Adrenal gland (tissue), 9 donors: ENCODE measurements at regions not wholly inside any gene's neighbourhood (a gene's known extent, or its start where the extent isn't known, plus 50 kb on each side); places are given as distances from the start of the nearest gene placed in this dataset.

Source experiments
- DNase-seq, 7 donors: peaks; one replicate each; pipeline ENCODE4 v3.0.0-alpha.2; 2019 to 2020
- H3K27ac ChIP-seq, 5 donors: fragments of 200-600 bp; sonication (generic) in 4 of 5; 1 replicate in 3 of 5; 2 replicates in 2 of 5; pipeline versions ENCODE4 v1.5.1 to v1.8.0; 2016 to 2020; ENCODE audit warnings: mild to moderate bottlenecking in 1 of 5
- H3K27me3 ChIP-seq: fragments of 200-600 bp; 2 replicates; pipeline ENCODE4 v1.8.0; 2021
- H3K36me3 ChIP-seq, 2 donors: fragments of 200-600 bp; replicated peaks in 1 of 2; 1 replicate in 1 of 2; 2 replicates in 1 of 2; pipeline versions ENCODE4 v1.5.1 to v1.8.0; 2018 to 2022
- H3K4me1 ChIP-seq, 2 donors: fragments of 200-600 bp; replicated peaks in 1 of 2; 1 replicate in 1 of 2; 2 replicates in 1 of 2; pipeline versions ENCODE4 v1.5.1 to v1.8.0; 2018 to 2021
- H3K4me3 ChIP-seq, 4 donors: fragments of 200-600 bp; sonication (generic) in 3 of 4; one replicate each; pipeline ENCODE4 v1.5.1; 2016 to 2018
- H3K9me3 ChIP-seq, 3 donors: fragments of 200-600 bp; sonication (generic) in 1 of 3; replicated peaks in 1 of 3; 1 replicate in 2 of 3; 2 replicates in 1 of 3; pipeline versions ENCODE4 v1.5.1 to v1.8.0; 2016 to 2021
- CTCF ChIP-seq, 6 experiments: fragments of 450-650 bp in 4 of 6; fragments of 200-600 bp in 2 of 6; sonication (generic) in 1 of 6; IDR thresholded peaks; 1 replicate in 5 of 6; 2 replicates in 1 of 6; pipeline versions ENCODE4 v1.5.1 to v1.8.0; 2016 to 2021; ENCODE audit warnings: antibody characterized with exemption in 6 of 6, mild to moderate bottlenecking in 2 of 6, moderate library complexity in 1 of 6
- POLR2A ChIP-seq, 2 donors: fragments of 450-650 bp; IDR thresholded peaks; one replicate each; pipeline ENCODE4 v1.6.1; 2017; ENCODE audit warnings: antibody characterized with exemption in 2 of 2, mild to moderate bottlenecking in 2 of 2, moderate library complexity in 1 of 2
- WGBS, 4 donors: extraction: QIAGEN DNeasy Blood & Tissue Kit in 2 of 4; methylation state at CpG; one replicate each; pipeline versions ENCODE4 v1.1.5 to v1.1.7; 2013 to 2017; 5-methylcytosine and 5-hydroxymethylcytosine counted together
- intact Hi-C, 2 donors: fragments of 100-400 bp; cut with DNase I; formaldehyde crosslinking; loops; one replicate each; pipeline versions ENCODE4 v1.14.1 to v1.15.0; 2022 to 2023
- donor health status: healthy with polysubstance abuse.
- donor health status: Bipolar disorder and iron deficiency.
- donor health status: DM: yes; HTN: yes; CAD: no.
- donor health status: DM: no; HTN: no; CAD: no.
- donor health status: DM: no; HTN: no; CAD: no.

GRCh38 chr18:67913040-67913439 lies 396.5 kb upstream of the DSEL start:
- H3K4me3 ChIP-seq, result no peak overlapping the region
- no peak for TF ChIP-seq POLR2A (IDR thresholded peaks at IDR 0.05)
- TF ChIP-seq CTCF (IDR thresholded peaks at IDR 0.05), result no peak
- H3K9me3 ChIP-seq, result no peaks in the 10 kb centered on the region
- intact Hi-C loops, result no loop called here
- no peak for DNase-seq
- WGBS, 4 donors, result 29 to 71% (median 52%) methylated on average over 1 of the region's 1 CpG
- no peak overlapping the region for H3K27ac ChIP-seq
- no peaks in the 10 kb centered on the region for H3K4me1 ChIP-seq
- H3K27me3 ChIP-seq, result no peaks in the 10 kb centered on the region
- H3K36me3 ChIP-seq, result no peaks in the 10 kb centered on the region

- WGBS, 4 donors, result 83 to 90% (median 84%) methylated on average over 5 of the region's 5 CpGs
- Histone ChIP-seq H3K27ac (no peak overlapping the region), H3K9me3 (no peaks in the 10 kb centered on the region), H3K27me3 (no peaks in the 10 kb centered on the region), H3K36me3 (no peaks in the 10 kb centered on the region), H3K4me1 (no peaks in the 10 kb centered on the region), H3K4me3 (no peak overlapping the region)
- DNase-seq, result no peak
- no peak for TF ChIP-seq CTCF (IDR thresholded peaks at IDR 0.05)
- TF ChIP-seq POLR2A (IDR thresholded peaks at IDR 0.05), result no peak
- intact Hi-C loops, result no loop called here
These were observed 385.1 kb upstream of the DSEL start for GRCh38 chr18:67901573-67901972.

GRCh38 chr18:67896451-67896850 lies 379.9 kb upstream of the DSEL start:
- intact Hi-C loops, result no loop called here
- no peaks in the 10 kb centered on the region for H3K4me1 ChIP-seq
- TF ChIP-seq CTCF (IDR thresholded peaks at IDR 0.05) (no peak), POLR2A (IDR thresholded peaks at IDR 0.05) (no peak)
- H3K4me3 ChIP-seq, result no peak overlapping the region
- no peaks in the 10 kb centered on the region for H3K27me3 ChIP-seq
- no peak overlapping the region for H3K27ac ChIP-seq
- H3K36me3 ChIP-seq, result no peaks in the 10 kb centered on the region
- WGBS, 4 donors, result 63 to 68% (median 66%) methylated on average over 1 of the region's 1 CpG
- H3K9me3 ChIP-seq, result no peaks in the 10 kb centered on the region
- no peak for DNase-seq

- Histone ChIP-seq H3K36me3 (no peaks in the 10 kb centered on the region), H3K4me3 (no peak overlapping the region), H3K4me1 (no peaks in the 10 kb centered on the region), H3K27ac (no peak overlapping the region), H3K27me3 (no peaks in the 10 kb centered on the region), H3K9me3 (no peaks in the 10 kb centered on the region)
- intact Hi-C loops, result no loop called here
- no peak for DNase-seq
- TF ChIP-seq POLR2A (IDR thresholded peaks at IDR 0.05) (no peak), CTCF (IDR thresholded peaks at IDR 0.05) (no peak)
- WGBS, 4 donors, result 64 to 73% (median 68%) methylated on average over 3 of the region's 3 CpGs
These were observed 377.4 kb upstream of the DSEL start for GRCh38 chr18:67893916-67894315.
